HG03097 (cell line): ENCODE measurements at regions not wholly inside any gene's neighbourhood (a gene's known extent, or its start where the extent isn't known, plus 50 kb on each side); places are given as distances from the start of the nearest gene placed in this dataset.

Source experiments
- ATAC-seq: cut with Tn5 transposase; IDR thresholded peaks from one replicate; pipeline ENCODE4 v1.9.1; 2021; ENCODE audit not compliant: unreplicated experiment, low FRiP score

DNA sequence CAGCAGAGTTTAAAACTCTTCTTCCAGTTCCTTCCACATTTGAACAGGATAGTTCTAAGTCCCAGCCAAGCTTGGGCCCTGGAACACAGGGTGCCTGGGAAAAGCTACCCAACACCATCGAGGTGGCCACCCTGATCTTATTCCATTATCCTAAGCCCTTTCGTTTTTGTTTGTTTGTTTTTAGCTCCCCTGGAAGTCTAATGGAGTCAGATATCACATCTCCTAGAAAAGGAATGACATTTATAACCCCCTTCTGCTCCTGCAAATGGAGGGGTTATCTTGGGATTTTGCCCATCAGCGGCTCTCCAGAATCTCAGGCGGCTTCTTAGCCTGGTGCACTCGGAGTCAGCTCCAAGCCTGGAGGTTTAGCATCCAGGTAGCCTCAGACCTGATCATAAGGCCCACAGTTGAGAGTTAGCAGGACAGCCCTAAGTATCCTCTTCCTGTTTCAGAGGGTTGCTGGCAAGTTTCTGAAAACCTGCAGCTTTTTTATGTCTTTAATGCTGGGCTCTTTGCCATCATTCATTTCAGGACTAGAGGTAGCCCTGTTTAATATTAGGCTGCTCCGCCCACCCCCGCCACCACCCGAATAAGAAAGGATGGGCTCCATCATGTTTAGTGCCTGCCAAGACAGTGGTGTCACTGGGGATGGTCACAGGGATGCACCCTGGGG lies 230.0 kb upstream of the LNX1 start:
- no peak for ATAC-seq

DNA sequence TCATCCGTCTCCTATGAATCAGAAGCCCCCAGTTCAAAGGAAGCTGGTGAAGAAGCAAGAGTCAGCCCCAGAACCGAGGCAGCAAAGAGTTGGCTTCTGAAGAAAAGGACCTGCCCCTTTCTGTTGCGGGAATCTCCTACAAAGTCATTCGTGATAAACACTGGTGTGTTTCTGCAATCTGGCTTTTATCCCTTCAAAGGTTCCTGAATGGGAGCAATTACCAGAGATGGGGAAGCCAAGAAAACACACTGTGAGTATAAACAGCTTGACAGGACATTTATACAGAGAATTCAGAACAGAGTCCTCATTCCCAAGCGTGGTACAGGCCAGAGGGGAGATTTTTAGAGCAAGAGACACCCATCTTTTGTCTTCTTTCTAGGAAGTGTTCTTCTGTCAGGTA lies 226.8 kb upstream of the LNX1 start:
- ATAC-seq, result no peak

DNA sequence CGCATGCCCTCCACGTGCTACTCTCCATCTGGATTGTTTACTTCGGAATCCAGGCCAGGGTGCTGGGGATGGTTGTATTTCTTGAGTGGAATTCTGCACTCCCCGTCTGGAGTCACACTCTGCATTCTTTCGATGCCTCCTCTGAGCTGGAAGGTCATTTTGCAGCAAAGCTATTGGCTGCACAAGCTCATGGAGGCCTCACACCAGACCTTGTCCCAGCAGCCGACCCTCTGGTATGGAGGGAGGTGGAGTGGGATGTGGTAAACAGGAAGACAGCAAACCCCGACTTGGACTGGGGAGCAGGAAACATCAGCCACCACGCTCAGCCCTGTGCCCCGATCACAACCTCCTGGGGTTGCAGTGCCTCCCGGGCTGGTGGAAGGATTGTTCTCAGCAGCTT lies 225.3 kb upstream of the LNX1 start:
- no peak for ATAC-seq

DNA sequence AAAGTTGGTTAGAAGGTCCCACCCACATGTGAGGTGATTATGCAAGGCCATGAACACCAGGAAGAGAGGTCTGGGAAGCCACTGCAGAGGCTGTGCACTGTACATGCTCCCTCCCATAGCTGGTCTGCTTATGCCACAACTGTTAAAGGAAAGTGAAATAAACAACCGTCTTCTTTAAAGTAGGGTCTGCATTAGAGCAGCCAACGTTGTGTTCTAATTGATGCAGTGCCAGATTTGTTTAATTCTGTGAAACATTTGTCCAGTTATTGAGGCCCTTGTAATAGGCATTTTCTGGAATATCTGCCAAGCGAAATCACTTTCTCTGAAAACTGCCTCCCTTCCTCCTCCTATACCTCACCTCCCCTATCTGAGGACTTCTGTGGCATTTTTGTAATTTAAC lies 224.0 kb upstream of the LNX1 start:
- no peak for ATAC-seq

DNA sequence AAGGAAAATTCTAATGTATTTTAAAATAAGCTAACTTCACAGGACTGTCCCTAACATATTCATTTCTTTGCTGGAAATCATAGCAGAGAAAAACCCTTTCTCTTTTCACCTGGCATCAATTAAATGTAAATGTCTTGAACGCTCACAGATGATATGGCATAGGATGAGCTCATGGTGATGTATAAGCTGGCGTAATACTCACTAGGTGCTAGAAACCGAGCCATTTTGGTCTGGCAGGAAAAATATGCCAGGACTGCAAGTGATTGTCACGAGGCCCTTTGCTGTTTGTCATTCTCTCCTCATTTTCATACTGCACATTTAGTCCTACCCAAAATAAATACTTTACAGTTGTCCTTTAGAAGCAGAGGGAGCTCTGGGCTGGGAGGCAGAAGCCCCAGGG lies 222.7 kb upstream of the LNX1 start:
- no peak for ATAC-seq

DNA sequence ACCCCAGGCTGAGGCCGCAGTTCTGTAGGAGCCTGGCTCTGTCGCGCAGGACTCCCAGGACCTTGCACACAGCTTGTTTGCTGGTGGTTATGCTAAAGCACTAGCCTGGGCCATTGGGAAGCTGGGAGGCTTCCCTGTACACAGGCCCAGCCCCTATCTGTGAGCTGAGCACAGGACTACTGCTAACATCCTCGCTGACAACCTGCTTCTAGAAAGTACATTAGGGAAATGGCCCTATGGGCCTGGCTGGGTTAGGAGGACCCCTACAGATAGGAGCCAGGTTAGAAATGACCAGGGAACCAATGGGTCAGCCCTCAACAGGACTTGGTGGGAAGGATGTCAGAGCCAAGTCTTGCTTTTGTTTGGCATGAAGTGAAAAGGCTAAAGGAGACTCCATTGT lies 219.4 kb upstream of the LNX1 start:
- no peak for ATAC-seq

DNA sequence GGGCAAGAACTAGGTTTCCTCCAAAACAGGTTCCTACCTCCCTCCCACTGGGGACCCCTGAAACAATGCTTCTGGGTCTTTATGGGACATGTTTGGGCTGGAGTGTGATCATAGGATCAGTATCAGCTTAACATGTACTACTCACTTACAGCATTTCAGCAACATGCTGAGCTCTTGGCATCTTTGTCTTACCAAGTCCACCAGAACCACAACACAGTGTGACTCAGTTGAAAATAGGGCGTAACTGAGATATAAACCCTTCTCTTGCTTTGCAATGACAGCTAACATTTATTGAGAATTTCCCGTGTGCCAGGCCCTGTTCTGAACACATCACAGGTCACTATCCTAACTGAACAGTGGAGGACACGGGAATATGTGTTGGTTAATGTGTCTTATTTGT lies 218.5 kb upstream of the LNX1 start:
- ATAC-seq, result no peak

DNA sequence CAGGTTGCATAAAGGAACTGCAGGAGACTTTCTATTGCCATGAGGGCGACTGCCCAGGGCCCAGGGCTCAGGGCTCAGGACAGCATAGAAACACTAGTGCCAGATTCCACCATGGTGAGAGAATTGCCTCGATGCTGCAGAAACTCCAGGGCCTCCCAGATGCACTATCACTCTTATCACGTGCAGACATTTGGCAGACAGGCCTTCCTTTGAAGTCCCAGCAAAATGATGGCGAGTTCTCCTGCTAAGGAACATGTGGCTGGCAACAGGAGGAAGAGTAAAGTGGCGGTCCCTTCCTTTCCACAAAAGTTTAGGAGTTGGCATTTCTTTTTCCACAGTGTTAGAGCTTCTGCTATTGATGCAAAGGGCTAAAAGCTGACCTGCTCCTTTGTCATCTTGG lies 214.0 kb upstream of the LNX1 start:
- ATAC-seq, result no peak

DNA sequence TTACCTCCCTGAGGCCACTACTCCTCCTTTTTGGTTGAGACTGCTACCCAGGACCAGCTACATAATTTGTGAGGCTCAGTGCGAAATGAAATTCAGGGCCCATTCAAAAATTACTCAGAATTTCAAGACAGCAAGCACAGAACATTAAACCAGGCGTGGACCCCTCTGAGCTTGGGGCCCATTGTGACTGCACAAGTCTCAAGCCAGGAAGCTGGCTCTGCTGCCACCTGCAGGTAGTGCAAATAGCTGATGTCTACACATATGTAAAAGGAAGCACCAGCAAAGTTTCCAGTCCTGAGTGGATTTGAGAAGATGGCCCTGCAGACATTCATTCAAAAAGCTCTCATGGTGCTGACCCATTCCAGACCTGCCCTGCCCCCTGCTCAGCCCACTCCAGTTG lies 213.4 kb upstream of the LNX1 start:
- no peak for ATAC-seq

DNA sequence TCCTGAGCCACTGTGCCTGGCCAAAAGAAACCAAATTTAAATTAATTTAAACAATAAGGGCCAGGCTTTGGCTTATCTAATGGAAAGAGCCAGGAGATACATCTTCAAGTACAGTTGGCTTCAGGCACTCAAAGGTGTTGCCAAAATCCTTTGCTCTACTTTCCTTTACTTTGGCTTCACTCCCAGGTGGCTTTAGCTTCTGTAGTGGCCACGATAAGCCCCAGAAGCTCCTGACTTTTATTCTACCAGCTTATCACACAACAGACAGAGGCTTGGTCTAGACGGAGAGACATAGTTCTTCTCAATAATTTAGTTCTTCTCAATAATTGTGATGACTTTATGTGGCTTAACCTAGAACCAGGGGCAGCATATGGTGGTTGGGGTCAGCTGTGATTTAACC lies 211.2 kb upstream of the LNX1 start:
- no peak for ATAC-seq

DNA sequence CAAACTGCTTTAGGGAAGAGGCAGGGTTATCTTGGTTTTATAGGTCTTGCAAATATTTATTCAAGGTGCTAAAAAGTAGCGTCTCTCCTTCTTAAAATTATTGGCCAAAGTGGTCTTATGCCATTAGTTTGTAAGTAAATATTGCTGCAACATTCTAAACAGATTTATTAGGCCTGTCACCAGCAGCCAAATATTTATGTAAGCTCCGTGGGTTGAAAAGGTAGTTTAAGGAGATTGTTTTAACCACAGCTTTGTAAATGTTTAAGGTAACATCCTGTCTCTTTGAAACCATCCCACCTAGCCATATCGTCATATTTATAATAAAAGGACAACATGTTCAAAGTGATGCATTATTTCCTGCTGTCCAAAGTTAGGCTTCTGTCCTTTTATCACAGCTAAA lies 210.1 kb upstream of the LNX1 start:
- ATAC-seq, result no peak

DNA sequence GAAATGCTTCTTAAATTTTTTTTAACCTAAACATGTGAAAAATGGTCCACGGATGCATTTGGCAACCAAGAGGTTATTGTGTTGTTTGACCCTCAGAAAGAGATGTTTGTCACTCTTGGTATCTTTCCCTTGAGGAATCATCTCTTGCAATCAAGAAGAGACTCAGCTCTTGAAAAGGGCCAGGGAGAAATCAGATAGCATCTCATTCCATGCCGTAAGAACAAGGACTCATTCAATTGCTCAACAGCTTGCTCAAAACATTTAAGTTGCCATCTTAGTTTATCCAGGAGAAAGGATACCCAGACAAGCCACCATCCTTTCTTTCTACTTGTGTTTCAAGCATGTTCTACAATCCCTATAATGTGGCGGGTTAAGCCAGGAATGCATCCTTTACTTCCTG lies 209.5 kb upstream of the LNX1 start:
- no peak for ATAC-seq

DNA sequence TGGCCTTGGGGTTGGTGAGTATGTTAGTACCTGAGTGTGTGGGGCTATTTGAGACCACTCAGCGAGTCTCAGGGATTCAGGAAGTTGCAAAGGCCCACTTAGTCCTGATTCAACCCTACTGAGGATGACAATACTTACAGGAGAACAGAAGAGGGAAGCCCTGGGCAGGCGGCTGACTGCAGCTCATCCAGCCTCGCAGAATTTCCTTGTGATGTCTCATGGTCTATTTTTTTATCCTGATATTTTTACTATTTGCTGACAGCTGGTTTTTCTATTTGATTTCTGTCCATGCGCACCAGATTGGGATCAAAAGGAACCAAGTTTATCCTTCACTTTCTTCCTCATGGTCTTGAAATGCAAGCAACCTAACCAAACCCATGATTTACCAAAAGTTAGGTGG lies 201.8 kb upstream of the LNX1 start:
- no peak for ATAC-seq

DNA sequence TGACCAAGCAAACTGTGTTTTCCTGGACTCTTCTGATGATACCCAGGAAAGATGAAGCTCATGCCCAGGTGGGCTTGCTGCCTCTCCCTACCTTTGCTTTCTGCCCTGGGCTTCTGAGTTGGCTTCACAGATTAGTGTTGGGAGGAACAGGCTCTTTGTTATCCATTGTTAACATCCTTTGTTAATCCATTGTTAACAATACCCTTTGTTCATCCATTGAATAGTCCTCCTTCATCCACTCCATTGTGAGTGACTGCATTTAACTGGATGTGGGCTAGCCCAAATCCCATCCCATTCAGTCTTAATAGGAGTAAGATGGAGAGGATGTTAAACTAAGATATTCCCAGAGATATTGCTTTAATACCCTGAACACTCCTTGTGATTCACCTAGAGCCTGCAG lies 199.0 kb upstream of the LNX1 start:
- no peak for ATAC-seq

DNA sequence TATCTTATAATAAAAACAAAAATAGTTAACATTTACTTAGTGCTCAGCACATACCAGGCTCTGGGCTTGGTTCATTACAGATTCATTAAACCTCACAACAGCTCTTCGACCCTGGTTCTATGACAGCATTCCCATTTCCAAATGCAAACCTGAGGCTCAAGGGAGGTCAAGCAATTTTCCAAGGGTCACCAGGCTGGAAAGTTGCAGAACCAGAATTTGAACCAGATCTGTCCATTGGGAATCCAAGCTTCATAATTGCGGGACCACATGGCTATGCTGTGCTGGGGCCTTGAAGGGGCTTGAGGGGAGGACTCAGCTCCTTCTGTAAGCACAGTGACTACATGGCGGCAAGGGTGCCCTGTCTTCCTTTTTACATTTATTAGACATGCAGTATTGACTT lies 197.3 kb upstream of the LNX1 start:
- ATAC-seq, result no peak

DNA sequence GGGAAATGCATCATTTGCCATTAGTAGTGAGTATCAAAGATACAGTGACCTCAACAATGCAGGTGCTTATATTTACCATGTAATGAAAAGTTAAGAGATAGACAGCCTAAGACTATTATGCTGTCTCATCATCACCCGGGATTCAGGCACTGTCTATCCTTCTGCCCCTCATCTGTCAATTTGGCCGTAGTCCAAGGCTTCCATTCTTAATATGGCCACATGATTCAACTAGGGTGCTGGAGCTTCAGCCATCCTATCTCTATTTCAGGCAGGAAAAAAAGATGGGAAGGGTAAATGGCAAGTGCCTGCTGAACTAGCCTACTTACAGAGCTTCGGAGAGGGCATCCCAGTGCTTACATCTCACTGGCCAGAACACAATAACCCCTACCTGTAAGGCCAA lies 196.7 kb upstream of the LNX1 start:
- no peak for ATAC-seq

DNA sequence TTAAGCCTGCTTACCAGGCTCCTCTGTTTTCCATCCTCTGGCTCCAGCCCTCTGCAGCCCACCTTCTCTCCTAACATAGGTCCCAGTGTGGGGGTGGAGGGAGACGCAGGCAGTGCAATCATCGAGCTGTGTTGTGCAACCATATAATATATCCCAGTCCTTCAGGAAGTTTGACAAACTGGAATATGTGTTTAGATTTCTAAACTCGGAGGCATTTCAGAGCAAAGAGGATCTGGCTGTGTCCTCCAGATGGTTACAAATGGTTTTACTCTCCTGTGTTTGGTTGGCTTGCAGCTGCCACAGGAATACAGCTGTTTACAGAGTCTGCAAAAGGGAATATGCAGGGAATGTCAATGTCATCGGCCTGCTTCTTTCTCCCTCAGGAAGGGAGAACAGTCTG lies 195.3 kb upstream of the LNX1 start:
- ATAC-seq, result no peak

DNA sequence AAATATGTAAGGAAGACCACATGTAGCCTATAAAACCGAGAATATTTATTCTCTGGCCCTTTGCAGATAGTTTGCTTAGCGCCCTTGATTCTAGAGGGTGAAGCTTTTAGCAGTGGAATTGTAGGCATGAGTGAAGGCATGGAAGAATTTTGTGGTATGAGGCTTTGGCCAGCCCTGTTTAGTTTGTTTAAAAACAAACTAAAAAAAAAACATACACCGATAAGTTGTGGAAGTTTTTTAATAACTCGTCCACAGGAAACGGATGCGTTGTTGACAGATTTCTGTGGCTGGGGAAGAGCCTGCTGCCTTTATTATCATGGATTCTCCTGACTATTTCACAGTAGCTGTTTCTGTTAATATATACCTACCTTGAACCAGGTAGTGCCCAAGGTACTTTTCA lies 194.7 kb upstream of the LNX1 start:
- ATAC-seq, result no peak

DNA sequence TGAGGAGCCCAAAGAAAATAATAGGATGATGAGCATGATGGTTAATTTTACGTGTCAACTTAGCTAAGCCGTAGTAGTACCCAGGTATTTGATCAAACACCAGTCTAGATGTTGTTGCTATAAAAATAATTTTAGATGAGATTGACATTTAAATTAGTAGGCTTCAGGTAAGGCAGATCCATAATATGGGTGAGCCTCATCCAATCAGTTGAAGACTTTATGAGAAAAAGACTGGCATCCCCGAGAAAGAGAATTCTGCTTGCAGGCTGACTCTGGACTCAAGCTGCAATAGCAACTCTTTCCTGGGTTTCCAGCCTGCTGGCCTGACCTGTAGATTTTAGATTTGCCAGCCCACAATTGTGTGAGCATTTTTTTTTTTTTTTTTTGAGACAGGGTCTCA lies 192.8 kb upstream of the LNX1 start:
- no peak for ATAC-seq

DNA sequence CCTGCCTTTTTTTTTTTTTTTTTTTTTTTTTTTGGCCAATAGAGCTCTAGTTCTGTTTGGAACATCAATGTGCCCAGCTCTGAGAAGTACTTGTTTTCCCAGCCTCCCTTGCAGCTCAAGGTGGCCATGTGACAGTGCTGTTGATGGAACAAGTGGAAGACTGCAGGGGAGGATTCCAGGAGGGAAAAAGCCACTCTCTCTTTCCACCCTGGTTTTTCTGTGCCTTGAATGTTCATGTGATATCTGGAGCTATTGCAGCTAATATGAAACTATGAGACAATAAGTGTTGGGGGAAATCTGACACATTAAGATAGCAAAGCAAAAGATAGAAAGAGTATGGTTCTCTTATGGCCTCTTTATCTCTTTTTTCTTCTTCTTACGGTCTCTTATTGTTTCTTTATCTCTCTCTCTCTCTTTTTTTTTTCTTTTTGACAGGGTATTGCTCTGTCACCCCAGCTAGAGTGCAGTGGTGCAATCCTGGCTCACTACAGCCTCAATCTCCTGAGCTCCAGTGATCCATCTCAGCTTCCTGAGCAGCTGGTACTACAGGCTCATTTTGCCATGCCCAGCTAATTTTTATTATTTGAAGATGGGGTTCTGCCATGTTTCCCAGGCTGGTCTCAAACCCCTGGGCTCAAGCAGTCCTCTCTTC lies 192.0 kb upstream of the LNX1 start:
- ATAC-seq, result no peak

DNA sequence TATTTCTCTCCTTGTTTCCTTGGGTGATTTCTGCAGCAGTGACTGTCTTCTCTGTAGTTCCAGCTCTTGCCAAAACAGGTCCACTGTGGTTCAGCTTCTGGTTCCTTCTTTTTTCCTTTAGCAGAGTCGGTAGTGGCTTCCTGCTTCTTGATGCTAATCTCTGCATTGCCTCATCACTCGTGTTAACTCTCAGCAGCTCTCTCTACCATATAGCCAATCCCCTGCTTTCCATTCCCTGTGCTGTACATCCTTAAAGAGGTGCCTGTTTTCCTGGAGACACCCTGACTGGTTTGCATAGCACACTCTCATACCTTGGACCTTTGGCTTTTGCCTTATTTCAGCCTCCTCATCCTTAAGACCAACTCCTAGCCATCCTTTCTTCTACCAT lies 191.2 kb upstream of the LNX1 start:
- ATAC-seq, result no peak

DNA sequence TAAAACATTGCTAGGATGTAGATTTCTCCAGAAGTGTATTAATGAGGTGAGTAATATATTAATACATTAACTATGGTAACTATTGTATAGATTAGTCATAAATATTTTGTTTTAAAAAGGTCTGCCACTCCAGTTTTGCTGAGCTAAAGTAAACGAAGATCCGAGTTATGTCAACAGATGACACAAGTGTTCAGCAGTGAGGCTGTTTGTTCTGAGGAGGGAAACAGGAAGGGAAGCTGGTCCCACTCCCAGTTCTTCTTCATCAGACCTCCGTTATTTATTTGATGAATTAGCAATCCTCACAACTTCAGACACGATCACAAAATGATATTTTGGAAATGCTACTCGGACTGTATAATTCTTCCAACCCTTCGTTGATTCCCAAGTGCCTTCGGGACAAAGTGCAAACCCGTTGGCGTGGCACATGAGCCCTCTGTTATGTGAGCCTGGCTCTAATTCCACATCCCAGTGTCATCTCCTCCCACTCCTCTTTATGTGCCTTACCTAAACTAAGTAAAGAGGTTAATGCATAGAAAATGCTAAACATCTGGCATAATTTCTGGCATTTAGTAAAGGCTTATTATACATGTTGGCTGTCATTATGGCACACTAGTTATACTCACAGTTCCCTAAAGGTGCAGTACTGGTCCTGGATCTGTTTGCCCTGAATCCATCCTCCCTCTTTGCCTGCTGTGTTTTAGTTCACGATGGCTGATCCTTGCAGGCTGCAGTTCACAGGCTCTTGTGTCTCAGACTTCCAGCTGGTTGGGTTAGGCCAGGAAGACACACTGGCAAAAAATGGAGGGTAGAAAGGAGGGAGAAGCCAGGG lies 190.6 kb upstream of the LNX1 start:
- ATAC-seq, result no peak
